Fibroblast of the aortic adventitia (primary cell): ENCODE measurements at regions not wholly inside any gene's neighbourhood (a gene's known extent, or its start where the extent isn't known, plus 50 kb on each side); places are given as distances from the start of the nearest gene placed in this dataset.
"Not testable (repeated sequence)": the region's sequence is repeated elsewhere in the genome, so short reads cannot be mapped to it uniquely, and the experiment has no call there.

ENCODE experiments used
- DNase-seq: peaks from one replicate; pipeline ENCODE4 v3.0.0-alpha.2; 2010; ENCODE audit warnings: low read depth
- H3K4me3 ChIP-seq: 2 replicates; pipeline ENCODE4 v1.5.1; 2011; ENCODE audit warnings: low read depth, mild to moderate bottlenecking, control low read depth, low read length, moderate library complexity
- TF ChIP-seq, protein P1 (sequence below): IDR thresholded peaks from 2 replicates; pipeline ENCODE4 v1.5.1; 2011; ENCODE audit warnings: mild to moderate bottlenecking, low read length, control low read depth, inconsistent platforms; ENCODE audit not compliant: insufficient read depth

DNA sequence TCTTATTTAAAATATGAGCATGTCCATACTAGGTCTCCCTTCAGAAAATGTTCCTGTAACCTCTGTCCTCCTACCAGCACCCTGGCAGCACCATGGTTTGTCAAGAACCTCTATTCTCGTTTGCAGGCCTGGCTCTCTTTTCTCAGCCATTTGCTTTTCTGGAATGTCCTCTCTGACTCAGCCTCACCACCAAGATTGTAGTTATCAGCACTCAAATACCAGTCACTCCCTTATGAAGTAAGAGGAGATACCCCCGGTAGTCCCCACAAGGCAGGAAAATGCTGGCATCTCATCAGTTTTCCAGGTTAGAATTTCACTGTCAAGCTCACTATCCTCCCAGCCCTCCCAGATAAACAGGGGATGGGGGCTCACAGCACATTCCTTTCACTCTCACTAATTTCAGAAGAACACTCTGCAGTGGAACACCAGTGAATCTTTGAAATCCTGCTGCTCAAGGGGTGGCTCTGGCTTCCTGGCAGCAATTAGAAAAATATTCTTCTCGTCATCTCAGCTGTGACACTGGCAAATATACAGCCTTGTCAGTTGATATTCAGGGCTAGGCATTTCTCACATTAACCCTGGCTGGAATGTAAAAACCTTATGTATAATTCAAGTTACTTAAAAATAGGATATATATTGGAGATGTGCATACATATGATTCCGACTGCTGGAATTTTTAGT is 129.2 kb downstream of the TBX18 start:
- no peak overlapping the region for H3K4me3 ChIP-seq
- TF ChIP-seq, protein P1, sequence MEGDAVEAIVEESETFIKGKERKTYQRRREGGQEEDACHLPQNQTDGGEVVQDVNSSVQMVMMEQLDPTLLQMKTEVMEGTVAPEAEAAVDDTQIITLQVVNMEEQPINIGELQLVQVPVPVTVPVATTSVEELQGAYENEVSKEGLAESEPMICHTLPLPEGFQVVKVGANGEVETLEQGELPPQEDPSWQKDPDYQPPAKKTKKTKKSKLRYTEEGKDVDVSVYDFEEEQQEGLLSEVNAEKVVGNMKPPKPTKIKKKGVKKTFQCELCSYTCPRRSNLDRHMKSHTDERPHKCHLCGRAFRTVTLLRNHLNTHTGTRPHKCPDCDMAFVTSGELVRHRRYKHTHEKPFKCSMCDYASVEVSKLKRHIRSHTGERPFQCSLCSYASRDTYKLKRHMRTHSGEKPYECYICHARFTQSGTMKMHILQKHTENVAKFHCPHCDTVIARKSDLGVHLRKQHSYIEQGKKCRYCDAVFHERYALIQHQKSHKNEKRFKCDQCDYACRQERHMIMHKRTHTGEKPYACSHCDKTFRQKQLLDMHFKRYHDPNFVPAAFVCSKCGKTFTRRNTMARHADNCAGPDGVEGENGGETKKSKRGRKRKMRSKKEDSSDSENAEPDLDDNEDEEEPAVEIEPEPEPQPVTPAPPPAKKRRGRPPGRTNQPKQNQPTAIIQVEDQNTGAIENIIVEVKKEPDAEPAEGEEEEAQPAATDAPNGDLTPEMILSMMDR = no peak
- DNase-seq = peak; percentile 90

DNA sequence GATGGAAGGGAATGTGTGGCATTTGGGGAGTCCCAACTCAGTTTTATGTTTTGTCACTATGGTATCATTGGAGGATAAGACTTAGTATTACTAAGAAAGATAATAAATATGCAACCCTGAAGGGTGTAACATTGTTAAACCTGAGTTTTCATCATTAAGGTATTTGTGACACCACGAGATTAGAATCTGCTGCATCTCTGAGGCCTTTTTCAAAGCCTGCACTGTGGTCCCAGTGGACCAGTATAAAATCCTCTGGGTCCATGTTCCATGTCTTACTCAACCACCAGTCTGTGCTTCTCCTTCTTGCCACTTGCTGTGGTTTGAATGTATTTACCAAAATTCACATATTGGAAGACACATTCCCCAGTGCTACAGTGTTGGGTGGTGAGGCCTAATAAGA is 130.6 kb downstream of the TBX18 start:
- H3K4me3 ChIP-seq = no peak overlapping the region
- TF ChIP-seq, protein P1 = no peak
- peak; percentile 37 for DNase-seq

DNA sequence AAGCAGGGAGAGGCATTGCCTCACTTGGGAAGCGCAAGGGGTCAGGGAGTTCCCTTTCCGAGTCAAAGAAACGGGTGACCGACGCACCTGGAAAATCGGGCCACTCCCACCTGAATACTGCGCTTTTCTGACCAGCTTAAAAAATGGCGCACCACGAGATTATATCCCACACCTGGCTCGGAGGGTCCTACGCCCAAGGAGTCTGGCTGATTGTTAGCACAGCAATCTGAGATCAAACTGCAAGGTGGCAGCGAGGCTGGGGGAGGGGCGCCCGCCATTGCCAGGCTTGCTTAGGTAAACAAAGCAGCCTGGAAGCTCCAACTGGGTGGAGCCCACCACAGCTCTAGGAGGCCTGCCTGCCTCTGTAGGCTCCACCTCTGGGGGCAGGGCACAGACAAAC is 137.9 kb downstream of the TBX18 start:
- not testable (repeated sequence) for H3K4me3 ChIP-seq, DNase-seq

DNA sequence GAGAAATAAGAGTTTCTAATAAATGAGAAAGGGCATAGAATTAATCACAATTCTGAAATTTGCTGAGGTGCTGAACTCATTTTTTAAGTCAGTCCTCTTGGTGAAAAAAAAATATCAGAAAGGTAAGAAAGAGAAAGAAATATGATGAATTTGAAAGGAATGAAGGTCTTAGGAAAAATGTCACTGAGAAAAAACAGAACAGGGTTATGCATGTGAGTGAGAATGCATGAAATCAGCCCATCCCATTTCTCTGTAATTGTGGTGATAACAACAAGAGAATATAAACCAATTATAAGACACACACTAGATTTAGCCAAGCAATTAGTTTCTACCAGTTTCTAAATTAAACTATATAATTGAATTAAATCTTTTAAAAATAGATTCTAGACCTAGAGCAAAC is 138.9 kb downstream of the TBX18 start:
- peak; percentile 58 for DNase-seq
- no peak overlapping the region for H3K4me3 ChIP-seq
- TF ChIP-seq, protein P1 = no peak

DNA sequence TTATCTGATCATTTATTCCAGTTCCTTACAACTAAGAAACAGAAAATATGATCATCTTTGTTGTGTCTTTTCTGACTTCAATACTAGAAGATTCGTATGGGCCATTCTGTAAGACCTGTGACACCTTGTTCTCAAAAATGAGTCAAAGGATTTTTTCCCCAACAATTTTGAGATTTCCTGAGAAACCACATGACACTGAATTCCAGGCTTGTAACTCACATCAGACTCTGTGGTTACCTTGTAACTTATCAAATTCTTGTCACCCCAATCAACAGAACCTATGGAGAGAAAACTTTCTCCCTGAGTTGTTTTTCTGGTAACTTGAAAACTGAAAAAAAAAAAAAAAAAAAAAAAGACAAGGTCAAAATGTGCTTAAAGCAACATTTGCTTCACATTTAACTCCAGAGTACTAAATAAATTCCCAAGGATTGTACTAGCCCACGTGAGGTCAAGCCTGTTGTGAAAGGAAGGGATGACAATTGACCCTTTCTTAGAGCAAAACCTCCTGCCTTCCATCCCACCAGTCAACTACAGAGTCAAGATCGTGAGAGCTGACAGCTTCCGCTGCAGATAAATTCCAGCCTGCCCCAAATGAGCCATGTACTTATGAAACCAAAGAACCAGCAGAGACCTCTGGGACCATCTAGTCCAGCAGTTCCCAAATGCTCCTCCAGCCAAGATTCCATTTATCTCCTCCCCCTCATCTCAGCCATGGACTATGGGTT is 140.3 kb downstream of the TBX18 start:
- TF ChIP-seq, protein P1 = no peak
- peak; percentile 91 for DNase-seq
- H3K4me3 ChIP-seq = no peak overlapping the region

DNA sequence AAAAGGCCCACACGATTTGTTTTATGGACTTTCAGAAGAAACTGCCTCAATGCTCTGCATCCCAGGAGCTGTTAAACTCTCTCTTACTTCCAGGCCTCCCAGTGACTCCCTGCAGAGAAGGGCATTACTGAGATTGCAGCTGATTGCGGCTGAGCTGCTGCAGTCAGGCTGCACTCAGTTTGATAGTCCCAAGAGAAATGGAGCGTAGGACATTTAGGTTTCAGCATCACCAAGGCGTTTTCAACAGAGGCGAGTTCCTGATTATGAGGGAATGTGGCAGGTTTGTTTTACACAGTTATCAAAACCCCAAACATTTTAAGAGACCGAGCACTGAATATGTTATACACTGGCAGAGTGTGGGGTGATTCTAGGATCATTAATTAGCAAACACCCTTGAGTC is 145.6 kb downstream of the TBX18 start:
- H3K4me3 ChIP-seq = no peak overlapping the region
- peak; percentile 58 for DNase-seq
- TF ChIP-seq, protein P1 = no peak

DNA sequence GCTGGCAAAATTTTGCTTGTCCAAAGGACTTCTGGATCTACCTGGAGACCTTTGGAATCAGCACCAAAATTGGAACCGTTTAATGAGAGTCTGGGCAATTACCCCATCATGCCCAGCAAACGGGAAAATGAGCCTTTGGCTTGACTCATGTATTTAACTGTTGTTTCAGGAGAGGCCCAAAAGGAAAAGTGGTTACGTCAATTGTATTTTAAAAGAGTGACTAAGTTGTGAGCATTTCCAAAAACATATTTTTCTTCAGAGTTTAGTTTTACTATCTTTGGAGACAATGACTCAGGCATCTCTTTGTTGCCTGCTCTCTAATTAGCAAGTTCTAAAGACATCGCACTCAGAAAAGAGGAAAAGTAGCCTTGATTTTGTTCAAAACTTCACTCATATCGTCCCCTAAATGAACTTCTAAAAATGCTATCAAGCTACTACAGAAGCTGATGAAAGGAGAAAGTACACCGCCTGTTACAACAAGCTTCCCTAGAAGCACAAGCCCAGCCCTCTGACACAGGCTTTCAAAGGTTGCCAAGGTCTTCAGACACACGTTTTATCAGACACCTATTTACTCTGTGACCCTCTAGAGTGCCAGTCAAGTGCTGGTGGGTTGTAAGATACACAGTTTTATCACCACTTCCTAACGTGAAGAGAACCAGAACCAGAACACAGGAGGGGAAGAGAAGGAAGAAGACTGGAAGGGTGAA is 146.2 kb downstream of the TBX18 start:
- TF ChIP-seq, protein P1 = no peak
- peak; percentile 94 for DNase-seq
- H3K4me3 ChIP-seq = no peak overlapping the region
